Smooth muscle cell (in vitro differentiated cells): ENCODE measurements at regions not wholly inside any gene's neighbourhood (a gene's known extent, or its start where the extent isn't known, plus 50 kb on each side); places are given as distances from the start of the nearest gene placed in this dataset.

Experiments
- DNase-seq: peaks from one replicate; lab custom pipeline; 2025; ENCODE audit not compliant: unreplicated experiment; lab: John Stamatoyannopoulos, UW
- H2AFZ ChIP-seq: fragments of 200-600 bp; sonication (generic); 2 replicates; pipeline ENCODE4 v1.6.0; 2016; ENCODE audit warnings: antibody characterized with exemption, low read depth, mild to moderate bottlenecking
- H3F3A ChIP-seq: fragments of 200-600 bp; sonication (generic); 2 replicates; pipeline ENCODE4 v1.6.0; 2017; ENCODE audit warnings: antibody characterized with exemption, low read depth
- H3K27ac ChIP-seq: fragments of 200-600 bp; sonication (generic); 2 replicates; pipeline ENCODE4 v1.5.1; 2016; ENCODE audit warnings: low read depth, mild to moderate bottlenecking
- H3K27me3 ChIP-seq: fragments of 200-600 bp; sonication (generic); 2 replicates; pipeline ENCODE4 v1.6.1; 2016; ENCODE audit warnings: low read depth, mild to moderate bottlenecking
- H3K36me3 ChIP-seq: fragments of 200-600 bp; sonication (generic); 2 replicates; pipeline ENCODE4 v1.5.1; 2016; ENCODE audit warnings: low read depth
- H3K4me1 ChIP-seq: fragments of 200-600 bp; sonication (generic); 2 replicates; pipeline ENCODE4 v1.5.1; 2016; ENCODE audit warnings: low read depth
- H3K4me2 ChIP-seq: fragments of 200-600 bp; sonication (generic); 2 replicates; pipeline ENCODE4 v1.6.0; 2016; ENCODE audit warnings: mild to moderate bottlenecking
- H3K4me3 ChIP-seq: fragments of 200-600 bp; sonication (generic); 2 replicates; pipeline ENCODE4 v1.5.1; 2016; ENCODE audit warnings: mild to moderate bottlenecking
- H3K79me2 ChIP-seq: fragments of 200-600 bp; sonication (generic); 2 replicates; pipeline ENCODE4 v1.6.0; 2016; ENCODE audit warnings: low read depth, mild to moderate bottlenecking
- H3K9ac ChIP-seq: fragments of 200-600 bp; sonication (generic); 2 replicates; pipeline ENCODE4 v1.6.0; 2016; ENCODE audit warnings: low read depth
- H3K9me3 ChIP-seq: fragments of 200-600 bp; sonication (generic); replicated peaks from 2 replicates; pipeline ENCODE4 v1.5.1; 2016; ENCODE audit warnings: low read depth
- H4K20me1 ChIP-seq: fragments of 200-600 bp; sonication (generic); 2 replicates; pipeline ENCODE4 v1.6.0; 2016; ENCODE audit warnings: low read depth
- CTCF ChIP-seq: fragments of 200-600 bp; sonication (generic); IDR thresholded peaks from 2 replicates; pipeline ENCODE4 v1.5.1; 2017; ENCODE audit warnings: borderline replicate concordance, mild to moderate bottlenecking, antibody characterized with exemption; ENCODE audit not compliant: insufficient read depth, poor library complexity, severe bottlenecking
- WGBS: methylation state at CpG from one replicate; pipeline ENCODE4 v1.1.7; 2016; ENCODE audit warnings: low lambda C conversion rate; 5-methylcytosine and 5-hydroxymethylcytosine counted together

GRCh38 chr12:30437616-30438015 lies 258.1 kb downstream of the IPO8 start:
- Histone ChIP-seq H3K4me3 (no peak overlapping the region), H3K27ac (peak overlapping the region; percentile 64), H3K9ac (no peak overlapping the region), H4K20me1 (no peaks in the 10 kb centered on the region), H3K36me3 (no peaks in the 10 kb centered on the region), H3K9me3 (no peaks in the 10 kb centered on the region), H3K27me3 (no peaks in the 10 kb centered on the region), H3K4me1 (no peaks in the 10 kb centered on the region), H2AFZ (no peak overlapping the region), H3F3A (no peaks in the 10 kb centered on the region), H3K4me2 (peak overlapping the region; percentile 52), H3K79me2 (no peaks in the 10 kb centered on the region)
- DNase-seq: no peak
- TF ChIP-seq CTCF: no peak

- Histone ChIP-seq H3K4me3 (no peak overlapping the region), H3K9ac (no peak overlapping the region), H3K9me3 (no peaks in the 10 kb centered on the region), H3F3A (no peaks in the 10 kb centered on the region), H4K20me1 (no peaks in the 10 kb centered on the region), H3K4me1 (no peaks in the 10 kb centered on the region), H3K27ac (peak overlapping the region; percentile 64), H3K27me3 (no peaks in the 10 kb centered on the region), H2AFZ (no peak overlapping the region), H3K36me3 (no peaks in the 10 kb centered on the region), H3K4me2 (peak overlapping the region; percentile 52), H3K79me2 (no peaks in the 10 kb centered on the region)
- no peak for DNase-seq
- WGBS: 40% methylated on average over 5 of the region's 5 CpGs
- no peak for TF ChIP-seq CTCF
These were observed 258.6 kb downstream of the IPO8 start for GRCh38 chr12:30437044-30437443.

GRCh38 chr12:30428098-30428497 lies 267.6 kb downstream of the IPO8 start:
- H3K27me3 ChIP-seq: no peaks in the 10 kb centered on the region
- H3K27ac ChIP-seq: no peak overlapping the region
- no peak overlapping the region for H3K9ac ChIP-seq
- H4K20me1 ChIP-seq: no peaks in the 10 kb centered on the region
- H2AFZ ChIP-seq: no peak overlapping the region
- no peak for DNase-seq
- WGBS: 69% methylated on average over 1 of the region's 1 CpG
- no peaks in the 10 kb centered on the region for H3K79me2 ChIP-seq
- H3F3A ChIP-seq: no peaks in the 10 kb centered on the region
- no peak overlapping the region for H3K4me3 ChIP-seq
- no peak overlapping the region for H3K4me2 ChIP-seq
- TF ChIP-seq CTCF: no peak
- no peaks in the 10 kb centered on the region for H3K36me3 ChIP-seq
- H3K4me1 ChIP-seq: no peaks in the 10 kb centered on the region
- no peaks in the 10 kb centered on the region for H3K9me3 ChIP-seq

- H3K79me2 ChIP-seq: no peaks in the 10 kb centered on the region
- H3K4me2 ChIP-seq: no peak overlapping the region
- no peaks in the 10 kb centered on the region for H3K27me3 ChIP-seq
- H3K4me1 ChIP-seq: no peaks in the 10 kb centered on the region
- no peaks in the 10 kb centered on the region for H3K9me3 ChIP-seq
- TF ChIP-seq CTCF: no peak
- no peak overlapping the region for H3K9ac ChIP-seq
- no peaks in the 10 kb centered on the region for H4K20me1 ChIP-seq
- H2AFZ ChIP-seq: no peak overlapping the region
- no peak overlapping the region for H3K27ac ChIP-seq
- no peaks in the 10 kb centered on the region for H3K36me3 ChIP-seq
- 85% methylated on average over 1 of the region's 1 CpG for WGBS
- H3F3A ChIP-seq: no peaks in the 10 kb centered on the region
- H3K4me3 ChIP-seq: no peak overlapping the region
- no peak for DNase-seq
These were observed 268.1 kb downstream of the IPO8 start for GRCh38 chr12:30427555-30427954.
